Neural progenitor cell (in vitro differentiated cells): ENCODE measurements at regions not wholly inside any gene's neighbourhood (a gene's known extent, or its start where the extent isn't known, plus 50 kb on each side); places are given as distances from the start of the nearest gene placed in this dataset.

Experiments used
- DNase-seq: peaks from one replicate; pipeline ENCODE4 v3.0.0-alpha.2; 2016; ENCODE audit warnings: low spot score
- H2AFZ ChIP-seq: fragments of 200-600 bp; sonication (generic); replicated peaks from 2 replicates; pipeline ENCODE4 v1.6.1; 2016; ENCODE audit warnings: antibody characterized with exemption
- H3F3A ChIP-seq: fragments of 200-600 bp; sonication (generic); 2 replicates; pipeline ENCODE4 v1.6.1; 2016; ENCODE audit warnings: antibody characterized with exemption, low read depth
- H3K27ac ChIP-seq: fragments of 200-600 bp; sonication (generic); 2 replicates; pipeline ENCODE4 v1.5.1; 2016; ENCODE audit warnings: mild to moderate bottlenecking
- H3K27me3 ChIP-seq: fragments of 200-600 bp; sonication (generic); 2 replicates; pipeline ENCODE4 v1.6.1; 2016; ENCODE audit warnings: mild to moderate bottlenecking, moderate library complexity
- H3K36me3 ChIP-seq: fragments of 200-600 bp; sonication (generic); 2 replicates; pipeline ENCODE4 v1.5.1; 2016
- H3K4me1 ChIP-seq: fragments of 200-600 bp; sonication (generic); 2 replicates; pipeline ENCODE4 v1.6.1; 2016; ENCODE audit warnings: mixed run types
- H3K4me2 ChIP-seq: fragments of 200-600 bp; sonication (generic); 2 replicates; pipeline ENCODE4 v1.6.1; 2016
- H3K4me3 ChIP-seq: fragments of 200-600 bp; sonication (generic); 2 replicates; pipeline ENCODE4 v1.5.1; 2016
- H3K79me2 ChIP-seq: fragments of 200-600 bp; sonication (generic); 2 replicates; pipeline ENCODE4 v1.6.1; 2016; ENCODE audit warnings: low read depth
- H3K9ac ChIP-seq: fragments of 200-600 bp; sonication (generic); 2 replicates; pipeline ENCODE4 v1.6.1; 2016
- H3K9me3 ChIP-seq: fragments of 200-600 bp; sonication (generic); 2 replicates; pipeline ENCODE4 v1.5.1; 2016; ENCODE audit warnings: low read depth
- H4K20me1 ChIP-seq: fragments of 200-600 bp; sonication (generic); 2 replicates; pipeline ENCODE4 v1.6.1; 2016; ENCODE audit warnings: low read depth
- H3K27ac Mint-ChIP-seq: 3 replicates; pipeline ENCODE4 v1.8.0; 2021; ENCODE audit warnings: mixed read lengths
- H3K27me3 Mint-ChIP-seq: 2 replicates; pipeline ENCODE4 v1.8.0; 2022; ENCODE audit warnings: low read depth, mild to moderate bottlenecking, inconsistent platforms, moderate library complexity, mixed read lengths; ENCODE audit not compliant: insufficient read depth
- H3K36me3 Mint-ChIP-seq: 3 replicates; pipeline ENCODE4 v1.8.0; 2021; ENCODE audit warnings: mixed read lengths
- H3K4me1 Mint-ChIP-seq: 3 replicates; pipeline ENCODE4 v1.8.0; 2021; ENCODE audit warnings: mixed read lengths
- H3K4me3 Mint-ChIP-seq: 3 replicates; pipeline ENCODE4 v1.8.0; 2021; ENCODE audit warnings: mild to moderate bottlenecking, moderate library complexity, mixed read lengths
- H3K9me3 Mint-ChIP-seq: 3 replicates; pipeline ENCODE4 v1.8.0; 2020; ENCODE audit warnings: mixed read lengths
- CTCF ChIP-seq: fragments of 200-600 bp; sonication (generic); IDR thresholded peaks from 2 replicates; pipeline ENCODE4 v1.5.1; 2017; ENCODE audit warnings: antibody characterized with exemption, mild to moderate bottlenecking
- EZH2 ChIP-seq: fragments of 200-600 bp; sonication (generic); IDR thresholded peaks from 2 replicates; pipeline ENCODE4 v1.6.1; 2017; ENCODE audit warnings: antibody characterized with exemption, mild to moderate bottlenecking, moderate library complexity
- EZH2phosphoT487 ChIP-seq: fragments of 200-600 bp; sonication (generic); IDR thresholded peaks from 2 replicates; pipeline ENCODE4 v1.6.1; 2017; ENCODE audit warnings: antibody characterized with exemption

GRCh38 chr2:177149155-177149503, 63.5 kb upstream of the HNRNPA3 start:
- Mint-ChIP-seq H3K36me3 (no peaks in the 10 kb centered on the region), H3K27ac (no peak overlapping the region), H3K4me3 (peak overlapping the region; percentile 84), H3K9me3 (no peaks in the 10 kb centered on the region), H3K4me1 (peaks cover 5% of the 10 kb centered on the region), H3K27me3 (peaks cover 9% of the 10 kb centered on the region)
- Histone ChIP-seq H3K4me1 (peaks cover 4% of the 10 kb centered on the region), H3K27ac (no peak overlapping the region), H3K27me3 (peaks cover 32% of the 10 kb centered on the region), H3F3A (peaks cover 5% of the 10 kb centered on the region), H3K4me2 (peak overlapping the region; percentile 81), H3K4me3 (peak overlapping the region; percentile 50), H3K9ac (no peak overlapping the region), H3K79me2 (no peaks in the 10 kb centered on the region), H2AFZ (no peak overlapping the region), H3K36me3 (no peaks in the 10 kb centered on the region), H4K20me1 (no peaks in the 10 kb centered on the region), H3K9me3 (no peaks in the 10 kb centered on the region)
- TF ChIP-seq CTCF (no peak), EZH2phosphoT487 (no peak)
- no peak for DNase-seq

- H3K4me1 ChIP-seq, result no peaks in the 10 kb centered on the region
- no peak overlapping the region for H3K27ac ChIP-seq
- peaks cover 5% of the 10 kb centered on the region for H3K27me3 Mint-ChIP-seq
- H3K27ac Mint-ChIP-seq, result no peak overlapping the region
- no peaks in the 10 kb centered on the region for H3K36me3 Mint-ChIP-seq
- no peak overlapping the region for H3K9ac ChIP-seq
- H3K4me2 ChIP-seq, result no peak overlapping the region
- no peak for DNase-seq
- peaks cover 16% of the 10 kb centered on the region for H3K27me3 ChIP-seq
- no peaks in the 10 kb centered on the region for H3K79me2 ChIP-seq
- no peaks in the 10 kb centered on the region for H3F3A ChIP-seq
- H3K36me3 ChIP-seq, result no peaks in the 10 kb centered on the region
- H3K4me3 Mint-ChIP-seq, result no peak overlapping the region
- no peaks in the 10 kb centered on the region for H3K9me3 Mint-ChIP-seq
- H3K9me3 ChIP-seq, result no peaks in the 10 kb centered on the region
- H3K4me3 ChIP-seq, result no peak overlapping the region
- H2AFZ ChIP-seq, result no peak overlapping the region
- no peaks in the 10 kb centered on the region for H4K20me1 ChIP-seq
- TF ChIP-seq EZH2phosphoT487 (no peak), EZH2 (no peak), CTCF (no peak)
- H3K4me1 Mint-ChIP-seq, result no peaks in the 10 kb centered on the region
Measured at GRCh38 chr2:177153805-177154204, 58.8 kb upstream of the HNRNPA3 start.

- Histone ChIP-seq H3K27me3 (peaks cover 6% of the 10 kb centered on the region), H2AFZ (no peak overlapping the region), H4K20me1 (no peaks in the 10 kb centered on the region), H3F3A (no peaks in the 10 kb centered on the region), H3K79me2 (no peaks in the 10 kb centered on the region), H3K27ac (no peak overlapping the region), H3K36me3 (no peaks in the 10 kb centered on the region), H3K9ac (no peak overlapping the region), H3K9me3 (no peaks in the 10 kb centered on the region), H3K4me3 (no peak overlapping the region), H3K4me1 (no peaks in the 10 kb centered on the region), H3K4me2 (no peak overlapping the region)
- Mint-ChIP-seq H3K36me3 (no peaks in the 10 kb centered on the region), H3K9me3 (no peaks in the 10 kb centered on the region), H3K27me3 (peaks cover 3% of the 10 kb centered on the region), H3K27ac (no peak overlapping the region), H3K4me1 (no peaks in the 10 kb centered on the region), H3K4me3 (no peak overlapping the region)
- no peak for TF ChIP-seq EZH2phosphoT487
- DNase-seq, result no peak
Measured at GRCh38 chr2:177154809-177155208, 57.8 kb upstream of the HNRNPA3 start.

GRCh38 chr2:177155631-177156030, 57.0 kb upstream of the HNRNPA3 start:
- no peak overlapping the region for H3K4me2 ChIP-seq
- no peak overlapping the region for H3K9ac ChIP-seq

More at GRCh38 chr2:177155631-177156030, 57.0 kb upstream of the HNRNPA3 start:
- Histone ChIP-seq H3K79me2 (no peaks in the 10 kb centered on the region), H3K4me1 (no peaks in the 10 kb centered on the region), H3K27me3 (no peaks in the 10 kb centered on the region), H3K27ac (no peak overlapping the region), H3K4me3 (no peak overlapping the region), H3K9me3 (no peaks in the 10 kb centered on the region), H4K20me1 (no peaks in the 10 kb centered on the region), H2AFZ (no peak overlapping the region), H3F3A (no peaks in the 10 kb centered on the region), H3K36me3 (no peaks in the 10 kb centered on the region)
- Mint-ChIP-seq H3K27me3 (peaks cover 3% of the 10 kb centered on the region), H3K4me1 (no peaks in the 10 kb centered on the region), H3K4me3 (no peak overlapping the region), H3K27ac (no peak overlapping the region), H3K9me3 (no peaks in the 10 kb centered on the region), H3K36me3 (no peaks in the 10 kb centered on the region)
- DNase-seq, result no peak
- no peak for TF ChIP-seq CTCF
- TF ChIP-seq EZH2, result no peak
- no peak for TF ChIP-seq EZH2phosphoT487
